ENCODE measurements at regions not wholly inside any gene's neighbourhood (a gene's known extent, or its start where the extent isn't known, plus 50 kb on each side); places are given as distances from the start of the nearest gene placed in this dataset.

- TF ChIP-seq, protein P1, sequence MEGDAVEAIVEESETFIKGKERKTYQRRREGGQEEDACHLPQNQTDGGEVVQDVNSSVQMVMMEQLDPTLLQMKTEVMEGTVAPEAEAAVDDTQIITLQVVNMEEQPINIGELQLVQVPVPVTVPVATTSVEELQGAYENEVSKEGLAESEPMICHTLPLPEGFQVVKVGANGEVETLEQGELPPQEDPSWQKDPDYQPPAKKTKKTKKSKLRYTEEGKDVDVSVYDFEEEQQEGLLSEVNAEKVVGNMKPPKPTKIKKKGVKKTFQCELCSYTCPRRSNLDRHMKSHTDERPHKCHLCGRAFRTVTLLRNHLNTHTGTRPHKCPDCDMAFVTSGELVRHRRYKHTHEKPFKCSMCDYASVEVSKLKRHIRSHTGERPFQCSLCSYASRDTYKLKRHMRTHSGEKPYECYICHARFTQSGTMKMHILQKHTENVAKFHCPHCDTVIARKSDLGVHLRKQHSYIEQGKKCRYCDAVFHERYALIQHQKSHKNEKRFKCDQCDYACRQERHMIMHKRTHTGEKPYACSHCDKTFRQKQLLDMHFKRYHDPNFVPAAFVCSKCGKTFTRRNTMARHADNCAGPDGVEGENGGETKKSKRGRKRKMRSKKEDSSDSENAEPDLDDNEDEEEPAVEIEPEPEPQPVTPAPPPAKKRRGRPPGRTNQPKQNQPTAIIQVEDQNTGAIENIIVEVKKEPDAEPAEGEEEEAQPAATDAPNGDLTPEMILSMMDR (IDR thresholded peaks at IDR 0.05) = no peak
- TF ChIP-seq POLR2A (IDR thresholded peaks at IDR 0.05) = no peak
Measured at GRCh38 chr13:86992251-86992650, 678.9 kb upstream of the SLITRK5 start.
